ENCODE measurements at regions not wholly inside any gene's neighbourhood (a gene's known extent, or its start where the extent isn't known, plus 50 kb on each side); places are given as distances from the start of the nearest gene placed in this dataset.

- no peak overlapping the region for H2BK20ac ChIP-seq (ENCODE audit: low read depth, low read length)
- H2BK5ac ChIP-seq (ENCODE audit: low read depth, low read length, poor library complexity, severe bottlenecking), result no peak overlapping the region
- no peak overlapping the region for H2BK15ac ChIP-seq (ENCODE audit: low read depth, low read length)
- no peaks in the 10 kb centered on the region for H3K36me3 ChIP-seq (ENCODE audit: control insufficient read depth, insufficient read depth, low read length)
- ATAC-seq (ENCODE audit: low read depth) (no peak), DNase-seq (no peak)
- H4K5ac ChIP-seq (ENCODE audit: low read depth, low read length), result no peak overlapping the region
- dilution Hi-C loops (cut with HindIII; ENCODE audit: low sequenced_read_pairs, unreplicated experiment), result no loop called here
- in situ Hi-C loops (cut with MboI; ENCODE audit: low sequenced_read_pairs), result no loop called here
- H3K9me3 ChIP-seq (ENCODE audit: control insufficient read depth, insufficient read depth, low read length), result no peaks in the 10 kb centered on the region
- WGBS, 2 experiments (ENCODE audit: extremely low coverage in 2 of 2, insufficient read length in 1 of 2), result no CpG with 5 or more reads among the region's 1 CpG
- no peak overlapping the region for H3K56ac ChIP-seq (ENCODE audit: extremely low read depth, insufficient read depth, low read length)
- intact Hi-C loops (cut with micrococcal nuclease), result no loop called here
- H3K9ac ChIP-seq (ENCODE audit: low read depth, low read length), result no peak overlapping the region
- H2AK5ac ChIP-seq (ENCODE audit: low read depth, low read length), result no peak overlapping the region
- H2AFZ ChIP-seq (replicated peaks; ENCODE audit: low read length, poor library complexity), result no peak overlapping the region
- no peak overlapping the region for H3K4me2 ChIP-seq (ENCODE audit: low read depth, low read length)
- H3K79me1 ChIP-seq (ENCODE audit: low read depth in 1 of 2, low read length in 2 of 2), result no peaks in the 10 kb centered on the region
- no TSS peak for BruUV-seq (replicated peaks)
- H3K4me3 ChIP-seq (ENCODE audit: insufficient read depth, low read depth, low read length), result no peak overlapping the region
- no peak for TF ChIP-seq RCOR1 (IDR thresholded peaks at IDR 0.05; ENCODE audit: insufficient replicate concordance, low read length)
- TF ChIP-seq NFE2L2 (IDR thresholded peaks at IDR 0.05; ENCODE audit: low read depth, low read length), result no peak
- TF ChIP-seq MAFK (IDR thresholded peaks at IDR 0.05; ENCODE audit: low read depth, low read length), result no peak
- TF ChIP-seq RAD21 (IDR thresholded peaks at IDR 0.05; ENCODE audit: low read length), result no peak
- no peak for TF ChIP-seq USF2 (IDR thresholded peaks at IDR 0.05; ENCODE audit: low read depth, low read length)
- TF ChIP-seq POLR2A (IDR thresholded peaks at IDR 0.05; ENCODE audit: low read depth, low read length), result no peak
- TF ChIP-seq CEBPB (IDR thresholded peaks at IDR 0.05; ENCODE audit: low read depth, low read length), result no peak
- TF ChIP-seq ELK1 (IDR thresholded peaks at IDR 0.05; ENCODE audit: borderline replicate concordance, low read depth, low read length), result no peak
- no peak for TF ChIP-seq FOS (IDR thresholded peaks at IDR 0.05; ENCODE audit: low read depth, low read length)
- no peak for TF ChIP-seq MXI1 (IDR thresholded peaks at IDR 0.05; ENCODE audit: borderline replicate concordance, low read depth, low read length)
- no peak for TF ChIP-seq RFX5 (IDR thresholded peaks at IDR 0.05; ENCODE audit: low read depth, low read length)
- peaks cover 4% of the 10 kb centered on the region; the same call in 1 of the 2 replicates for H3K9me1 ChIP-seq (ENCODE audit: insufficient read depth, low read length)
- no peak overlapping the region for H3K23ac ChIP-seq (ENCODE audit: low read depth, low read length)
- no peak overlapping the region for H4K91ac ChIP-seq (ENCODE audit: insufficient read depth, low read depth, low read length)
- H3K18ac ChIP-seq (ENCODE audit: low read depth, low read length), result no peak overlapping the region
- no peak overlapping the region for H3K14ac ChIP-seq (replicated peaks; ENCODE audit: low read depth, low read length)
- no peak overlapping the region for H3K4ac ChIP-seq (ENCODE audit: low read depth, low read length)
- no peaks in the 10 kb centered on the region for H4K20me1 ChIP-seq (ENCODE audit: insufficient read depth, low read length)
- CTCF ChIA-PET, result no interaction called here
- H3K4me1 ChIP-seq (ENCODE audit: control insufficient read depth, insufficient read depth, low read length), result peaks cover 2% of the 10 kb centered on the region; the same call in 1 of the 2 replicates
- H4K8ac ChIP-seq (ENCODE audit: low read depth in 2 of 2, low read length in 2 of 2), result no peak overlapping the region
- no peak overlapping the region for H2BK120ac ChIP-seq (ENCODE audit: low read depth, low read length)
- H3K27ac ChIP-seq (ENCODE audit: insufficient read depth, low read length), result no peak overlapping the region
- no peak overlapping the region for H2AK9ac ChIP-seq (replicated peaks; ENCODE audit: low read depth, low read length, poor library complexity)
- H3K27me3 ChIP-seq (ENCODE audit: control insufficient read depth, insufficient read depth, low read length), result no peaks in the 10 kb centered on the region
- POLR2A ChIA-PET (ENCODE audit: unreplicated experiment), result no interaction called here
Measured at GRCh38 chr4:11599064-11599463, 170.4 kb upstream of the HS3ST1 start.
